Activated CD8-positive, alpha-beta memory T cell treated with anti-CD3 and anti-CD28 coated beads for 36 hours (primary cell): ENCODE measurements at regions not wholly inside any gene's neighbourhood (a gene's known extent, or its start where the extent isn't known, plus 50 kb on each side); places are given as distances from the start of the nearest gene placed in this dataset.

Experiments
- CTCF ChIA-PET: fragments of 350-600 bp; sonication (Branson Sonifier 250); formaldehyde crosslinking; loops from one replicate; lab custom pipeline; 2021; ENCODE audit warnings: antibody characterized with exemption; lab: Charles Lee
- POLR2A ChIA-PET: fragments of 350-600 bp; sonication (Branson Sonifier 250); formaldehyde crosslinking; loops from one replicate; lab custom pipeline; 2021; ENCODE audit warnings: antibody characterized with exemption; lab: Charles Lee

- CTCF ChIA-PET: no interaction called here
- POLR2A ChIA-PET: no interaction called here
Measured at GRCh38 chr7:118755067-118755625, 530.6 kb downstream of the ANKRD7 start.

GRCh38 chr7:118757066-118757465 lies 532.6 kb downstream of the ANKRD7 start:
- ChIA-PET POLR2A (no interaction called here), CTCF (interaction anchor here (0.7 kb wide), 1 partner anchor 905 kb away, joined by 3 read pairs; no protein-coding TSS in a partner anchor)

- POLR2A ChIA-PET: no interaction called here
- CTCF ChIA-PET: no interaction called here
Measured at GRCh38 chr7:118758582-118758981, 534.1 kb downstream of the ANKRD7 start.

GRCh38 chr7:118759921-118760320 lies 535.4 kb downstream of the ANKRD7 start:
- ChIA-PET CTCF (no interaction called here), POLR2A (no interaction called here)

GRCh38 chr7:118762451-118762850 lies 537.9 kb downstream of the ANKRD7 start:
- ChIA-PET CTCF (no interaction called here), POLR2A (no interaction called here)

- CTCF ChIA-PET: interaction anchor here (0.7 kb wide), 1 partner anchor 36 kb away, joined by 3 read pairs; no protein-coding TSS in a partner anchor
Measured at GRCh38 chr7:118764221-118764620, 539.7 kb downstream of the ANKRD7 start.

GRCh38 chr7:118771672-118772071 lies 547.2 kb downstream of the ANKRD7 start:
- CTCF ChIA-PET: no interaction called here

More at GRCh38 chr7:118764221-118764620, 539.7 kb downstream of the ANKRD7 start:
- POLR2A ChIA-PET: no interaction called here

GRCh38 chr7:118777308-118777707 lies 552.8 kb downstream of the ANKRD7 start:
- POLR2A ChIA-PET: no interaction called here
- CTCF ChIA-PET: no interaction called here

More at GRCh38 chr7:118771672-118772071, 547.2 kb downstream of the ANKRD7 start:
- POLR2A ChIA-PET: no interaction called here

GRCh38 chr7:118792682-118793081 lies 568.2 kb downstream of the ANKRD7 start:
- CTCF ChIA-PET: no interaction called here
- POLR2A ChIA-PET: no interaction called here

GRCh38 chr7:118793582-118793981 lies 569.1 kb downstream of the ANKRD7 start:
- ChIA-PET POLR2A (no interaction called here), CTCF (no interaction called here)

- ChIA-PET POLR2A (no interaction called here), CTCF (no interaction called here)
Measured at GRCh38 chr7:118794419-118794818, 569.9 kb downstream of the ANKRD7 start.

- CTCF ChIA-PET: no interaction called here
- POLR2A ChIA-PET: no interaction called here
Measured at GRCh38 chr7:118801366-118801765, 576.9 kb downstream of the ANKRD7 start.

- CTCF ChIA-PET: no interaction called here
Measured at GRCh38 chr7:118802726-118803125, 578.2 kb downstream of the ANKRD7 start.

GRCh38 chr7:118826246-118826645 lies 601.7 kb downstream of the ANKRD7 start:
- POLR2A ChIA-PET: no interaction called here

More at GRCh38 chr7:118802726-118803125, 578.2 kb downstream of the ANKRD7 start:
- POLR2A ChIA-PET: no interaction called here

GRCh38 chr7:118836933-118837332 lies 612.4 kb downstream of the ANKRD7 start:
- ChIA-PET CTCF (no interaction called here), POLR2A (no interaction called here)

More at GRCh38 chr7:118826246-118826645, 601.7 kb downstream of the ANKRD7 start:
- CTCF ChIA-PET: no interaction called here

- ChIA-PET CTCF (no interaction called here), POLR2A (no interaction called here)
Measured at GRCh38 chr7:118839515-118839914, 615.0 kb downstream of the ANKRD7 start.

GRCh38 chr7:118843456-118843855 lies 619.0 kb downstream of the ANKRD7 start:
- ChIA-PET POLR2A (no interaction called here), CTCF (no interaction called here)

GRCh38 chr7:118844748-118845147 lies 620.2 kb downstream of the ANKRD7 start:
- ChIA-PET CTCF (no interaction called here), POLR2A (no interaction called here)

GRCh38 chr7:118845791-118846190 lies 621.3 kb downstream of the ANKRD7 start:
- POLR2A ChIA-PET: no interaction called here
- CTCF ChIA-PET: no interaction called here

GRCh38 chr7:118846977-118847376 lies 622.5 kb downstream of the ANKRD7 start:
- CTCF ChIA-PET: no interaction called here
- POLR2A ChIA-PET: no interaction called here

GRCh38 chr7:118855290-118855689 lies 630.8 kb downstream of the ANKRD7 start:
- CTCF ChIA-PET: no interaction called here
- POLR2A ChIA-PET: no interaction called here
